SK-N-MC (cell line): ENCODE measurements at regions not wholly inside any gene's neighbourhood (a gene's known extent, or its start where the extent isn't known, plus 50 kb on each side); places are given as distances from the start of the nearest gene placed in this dataset.

ENCODE experiments used
- DNase-seq: peaks from one replicate; pipeline ENCODE4 v3.0.0-alpha.2; 2011; ENCODE audit warnings: low read depth, low spot score
- H3K27ac ChIP-seq: fragments of 200-600 bp; sonication (generic); 2 replicates; pipeline ENCODE4 v1.5.1; 2016; ENCODE audit warnings: mixed run types
- H3K36me3 ChIP-seq: fragments of 200-600 bp; sonication (generic); 2 replicates; pipeline ENCODE4 v1.6.1; 2017; ENCODE audit warnings: antibody characterized with exemption, low read length, mixed read lengths; ENCODE audit not compliant: insufficient read depth
- H3K4me3 ChIP-seq: fragments of 200-600 bp; sonication (generic); 2 replicates; pipeline ENCODE4 v1.5.1; 2016
- H3K9ac ChIP-seq: fragments of 200-600 bp; sonication (generic); 2 replicates; pipeline ENCODE4 v1.8.0; 2017; ENCODE audit warnings: mixed run types, mixed read lengths; ENCODE audit not compliant: insufficient read length
- H3K9me3 ChIP-seq: fragments of 200-600 bp; sonication (generic); 2 replicates; pipeline ENCODE4 v1.6.1; 2017; ENCODE audit warnings: low read depth, mild to moderate bottlenecking, antibody characterized with exemption, low read length, moderate library complexity, mixed read lengths
- EZH2 ChIP-seq: fragments of 200-600 bp; sonication (generic); IDR thresholded peaks from one replicate; pipeline ENCODE4 v1.6.1; 2017; ENCODE audit warnings: antibody characterized with exemption
- FOXP2 ChIP-seq: optimal IDR thresholded peaks from 2 replicates; pipeline ENCODE3; 2011; ENCODE audit warnings: mild to moderate bottlenecking, moderate library complexity; ENCODE audit not compliant: insufficient read depth; ENCODE audit errors: extremely low read length, control extremely low read depth
- POLR2AphosphoS5 ChIP-seq: IDR thresholded peaks from 2 replicates; pipeline ENCODE4 v1.6.1; 2012; ENCODE audit warnings: mild to moderate bottlenecking, low read depth, low read length, borderline replicate concordance

- TF ChIP-seq EZH2 = no peak
- no peak for TF ChIP-seq FOXP2
- TF ChIP-seq POLR2AphosphoS5 = no peak
- H3K36me3 ChIP-seq = no peaks in the 10 kb centered on the region
Observed at GRCh38 chr14:62314871-62315270, 552.7 kb downstream of the SNAPC1 start.

GRCh38 chr14:62315631-62316030, 553.4 kb downstream of the SNAPC1 start:
- TF ChIP-seq POLR2AphosphoS5 (no peak), EZH2 (no peak), FOXP2 (no peak)
- no peak overlapping the region for H3K9ac ChIP-seq
- no peak overlapping the region for H3K4me3 ChIP-seq
- no peak overlapping the region for H3K27ac ChIP-seq
- no peak for DNase-seq
- no peaks in the 10 kb centered on the region for H3K36me3 ChIP-seq
- no peaks in the 10 kb centered on the region for H3K9me3 ChIP-seq

More at GRCh38 chr14:62314871-62315270, 552.7 kb downstream of the SNAPC1 start:
- Histone ChIP-seq H3K9ac (no peak overlapping the region), H3K27ac (no peak overlapping the region), H3K9me3 (no peaks in the 10 kb centered on the region), H3K4me3 (no peak overlapping the region)
- no peak for DNase-seq

- TF ChIP-seq FOXP2 (no peak), POLR2AphosphoS5 (no peak), EZH2 (no peak)
- DNase-seq = no peak
- no peaks in the 10 kb centered on the region for H3K36me3 ChIP-seq
- no peak overlapping the region for H3K9ac ChIP-seq
- no peak overlapping the region for H3K27ac ChIP-seq
- H3K4me3 ChIP-seq = no peak overlapping the region
- H3K9me3 ChIP-seq = no peaks in the 10 kb centered on the region
Observed at GRCh38 chr14:62322216-62322615, 560.0 kb downstream of the SNAPC1 start.

- no peak for DNase-seq
- no peak overlapping the region for H3K9ac ChIP-seq
- H3K27ac ChIP-seq = no peak overlapping the region
- no peak overlapping the region for H3K4me3 ChIP-seq
- H3K9me3 ChIP-seq = no peaks in the 10 kb centered on the region
- no peak for TF ChIP-seq POLR2AphosphoS5
- TF ChIP-seq FOXP2 = no peak
- TF ChIP-seq EZH2 = no peak
- H3K36me3 ChIP-seq = no peaks in the 10 kb centered on the region
Observed at GRCh38 chr14:62329427-62329826, 567.2 kb downstream of the SNAPC1 start.

GRCh38 chr14:62347562-62348011, 585.4 kb downstream of the SNAPC1 start:
- DNase-seq = no peak
- no peak overlapping the region for H3K27ac ChIP-seq

GRCh38 chr14:62357362-62357761, 595.1 kb downstream of the SNAPC1 start:
- DNase-seq = no peak
- peaks cover 4% of the 10 kb centered on the region; the same call in 1 of the 2 replicates for H3K9me3 ChIP-seq
- H3K9ac ChIP-seq = no peak overlapping the region
- H3K27ac ChIP-seq = no peak overlapping the region
- no peaks in the 10 kb centered on the region for H3K36me3 ChIP-seq
- no peak for TF ChIP-seq EZH2
- no peak for TF ChIP-seq POLR2AphosphoS5
- no peak for TF ChIP-seq FOXP2
- H3K4me3 ChIP-seq = no peak overlapping the region

More at GRCh38 chr14:62347562-62348011, 585.4 kb downstream of the SNAPC1 start:
- no peak for TF ChIP-seq FOXP2
- no peak for TF ChIP-seq EZH2
- TF ChIP-seq POLR2AphosphoS5 = no peak
- Histone ChIP-seq H3K9ac (no peak overlapping the region), H3K9me3 (peaks cover 2% of the 10 kb centered on the region; the same call in 1 of the 2 replicates), H3K36me3 (no peaks in the 10 kb centered on the region), H3K4me3 (no peak overlapping the region)

- TF ChIP-seq EZH2 (no peak), POLR2AphosphoS5 (no peak), FOXP2 (no peak)
- H3K36me3 ChIP-seq = no peaks in the 10 kb centered on the region
- H3K4me3 ChIP-seq = no peak overlapping the region
- no peak for DNase-seq
- H3K9me3 ChIP-seq = no peaks in the 10 kb centered on the region
- H3K27ac ChIP-seq = no peak overlapping the region
- no peak overlapping the region for H3K9ac ChIP-seq
Observed at GRCh38 chr14:62364161-62364560, 601.9 kb downstream of the SNAPC1 start.

GRCh38 chr14:62364800-62365280, 602.6 kb downstream of the SNAPC1 start:
- no peaks in the 10 kb centered on the region for H3K9me3 ChIP-seq
- no peak for TF ChIP-seq POLR2AphosphoS5
- no peak for TF ChIP-seq FOXP2
- TF ChIP-seq EZH2 = no peak
- H3K4me3 ChIP-seq = no peak overlapping the region
- H3K9ac ChIP-seq = no peak overlapping the region
- no peaks in the 10 kb centered on the region for H3K36me3 ChIP-seq
- DNase-seq = no peak
- H3K27ac ChIP-seq = no peak overlapping the region
